Neural progenitor cell (in vitro differentiated cells): ENCODE measurements at regions not wholly inside any gene's neighbourhood (a gene's known extent, or its start where the extent isn't known, plus 50 kb on each side); places are given as distances from the start of the nearest gene placed in this dataset.

Source experiments
- EZH2 ChIP-seq: fragments of 200-600 bp; sonication (generic); IDR thresholded peaks from 2 replicates; pipeline ENCODE4 v1.6.1; 2017; ENCODE audit warnings: antibody characterized with exemption, mild to moderate bottlenecking, moderate library complexity
- EZH2phosphoT487 ChIP-seq: fragments of 200-600 bp; sonication (generic); IDR thresholded peaks from 2 replicates; pipeline ENCODE4 v1.6.1; 2017; ENCODE audit warnings: antibody characterized with exemption
- TF ChIP-seq, protein P1 (sequence below): fragments of 200-600 bp; sonication (generic); IDR thresholded peaks from 2 replicates; pipeline ENCODE4 v1.5.1; 2017; ENCODE audit warnings: antibody characterized with exemption, mild to moderate bottlenecking

GRCh38 chr5:6849316-6850105 lies 136.3 kb downstream of the TENT4A start:
- TF ChIP-seq, protein P1, sequence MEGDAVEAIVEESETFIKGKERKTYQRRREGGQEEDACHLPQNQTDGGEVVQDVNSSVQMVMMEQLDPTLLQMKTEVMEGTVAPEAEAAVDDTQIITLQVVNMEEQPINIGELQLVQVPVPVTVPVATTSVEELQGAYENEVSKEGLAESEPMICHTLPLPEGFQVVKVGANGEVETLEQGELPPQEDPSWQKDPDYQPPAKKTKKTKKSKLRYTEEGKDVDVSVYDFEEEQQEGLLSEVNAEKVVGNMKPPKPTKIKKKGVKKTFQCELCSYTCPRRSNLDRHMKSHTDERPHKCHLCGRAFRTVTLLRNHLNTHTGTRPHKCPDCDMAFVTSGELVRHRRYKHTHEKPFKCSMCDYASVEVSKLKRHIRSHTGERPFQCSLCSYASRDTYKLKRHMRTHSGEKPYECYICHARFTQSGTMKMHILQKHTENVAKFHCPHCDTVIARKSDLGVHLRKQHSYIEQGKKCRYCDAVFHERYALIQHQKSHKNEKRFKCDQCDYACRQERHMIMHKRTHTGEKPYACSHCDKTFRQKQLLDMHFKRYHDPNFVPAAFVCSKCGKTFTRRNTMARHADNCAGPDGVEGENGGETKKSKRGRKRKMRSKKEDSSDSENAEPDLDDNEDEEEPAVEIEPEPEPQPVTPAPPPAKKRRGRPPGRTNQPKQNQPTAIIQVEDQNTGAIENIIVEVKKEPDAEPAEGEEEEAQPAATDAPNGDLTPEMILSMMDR: no peak
- TF ChIP-seq EZH2: no peak
- TF ChIP-seq EZH2phosphoT487: no peak
